ENCODE measurements at regions not wholly inside any gene's neighbourhood (a gene's known extent, or its start where the extent isn't known, plus 50 kb on each side); places are given as distances from the start of the nearest gene placed in this dataset.

- TF ChIP-seq EZH2phosphoT487 (IDR thresholded peaks at IDR 0.05; ENCODE audit: low read depth, severe bottlenecking, unreplicated experiment) = no peak
- TF ChIP-seq CTCF (IDR thresholded peaks at IDR 0.05; ENCODE audit: poor library complexity) = no peak
- TF ChIP-seq EZH2 (IDR thresholded peaks at IDR 0.05; ENCODE audit: borderline replicate concordance) = no peak
Measured at GRCh38 chr20:16174311-16174710, 398.9 kb downstream of the KIF16B start.
